ENCODE measurements at regions not wholly inside any gene's neighbourhood (a gene's known extent, or its start where the extent isn't known, plus 50 kb on each side); places are given as distances from the start of the nearest gene placed in this dataset.
A peak's percentile ranks its signal among the peaks of the same experiment; 100 is the strongest.

DNA sequence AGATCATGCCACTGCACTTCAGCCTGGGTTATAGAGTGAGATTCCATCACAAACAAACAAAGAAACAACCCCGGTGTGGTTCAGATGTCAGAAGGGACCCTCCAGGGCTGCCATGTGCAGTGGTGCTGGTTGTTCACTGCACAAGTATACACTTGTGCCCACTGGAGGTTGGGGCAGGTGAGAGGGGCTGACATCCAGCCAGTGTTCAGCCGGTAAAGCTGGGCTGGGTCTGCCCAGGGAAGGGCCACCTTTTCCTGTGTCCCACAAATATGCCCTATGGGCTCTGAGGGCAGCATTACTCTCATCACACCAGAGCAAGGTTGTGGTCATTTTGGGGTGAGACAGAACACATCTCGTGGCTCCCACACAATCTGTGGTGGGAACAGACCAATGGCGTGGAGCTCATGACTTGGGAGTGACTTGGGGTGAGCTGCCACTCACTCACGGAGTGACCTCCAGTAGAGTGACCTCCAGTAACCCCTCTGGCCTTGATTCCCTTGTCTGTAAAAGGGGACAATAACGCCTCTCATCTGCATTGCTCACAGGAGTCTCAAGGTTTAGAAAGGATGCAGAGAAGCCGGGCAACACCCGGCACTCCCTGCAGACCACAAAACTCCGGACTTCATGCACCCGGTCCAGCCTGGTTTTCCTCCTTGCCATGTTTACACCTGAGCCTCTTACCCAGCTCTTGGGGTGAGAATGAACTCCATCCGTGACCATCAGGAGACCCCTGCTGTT lies 69.0 kb upstream of the VRK1 start:
- DNase-seq (ENCODE audit: low read depth, low spot score): no peak

GRCh38 chr14:96729889-96730288 lies 67.3 kb upstream of the VRK1 start:
- DNase-seq (ENCODE audit: low read depth, low spot score): no peak

DNA sequence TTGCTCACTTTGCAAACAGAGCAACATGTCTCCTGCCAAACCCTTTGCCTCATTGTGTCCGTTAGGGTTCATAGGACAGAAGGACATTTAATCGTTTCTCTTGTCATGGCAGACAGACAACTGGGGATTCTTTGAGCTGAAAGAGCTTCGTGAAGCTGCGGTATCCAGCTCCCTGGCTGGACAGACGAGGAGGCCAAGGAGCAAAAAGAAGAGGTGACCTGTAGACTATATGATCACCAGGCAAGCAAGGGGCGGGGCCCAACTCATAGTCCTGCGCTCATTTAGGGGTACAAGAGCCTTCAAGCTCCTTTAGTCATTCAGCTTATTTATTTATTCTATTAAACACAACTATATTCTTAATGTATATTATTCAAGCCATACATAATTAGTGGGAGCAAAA lies 66.8 kb upstream of the VRK1 start:
- DNase-seq (ENCODE audit: low read depth, low spot score): no peak

GRCh38 chr14:96734076-96734622 lies 63.0 kb upstream of the VRK1 start:
- no peak for DNase-seq (ENCODE audit: low read depth, low spot score)

- no peak for DNase-seq (ENCODE audit: low read depth, low spot score)
Observed at GRCh38 chr14:96735526-96735925, 61.7 kb upstream of the VRK1 start.

DNA sequence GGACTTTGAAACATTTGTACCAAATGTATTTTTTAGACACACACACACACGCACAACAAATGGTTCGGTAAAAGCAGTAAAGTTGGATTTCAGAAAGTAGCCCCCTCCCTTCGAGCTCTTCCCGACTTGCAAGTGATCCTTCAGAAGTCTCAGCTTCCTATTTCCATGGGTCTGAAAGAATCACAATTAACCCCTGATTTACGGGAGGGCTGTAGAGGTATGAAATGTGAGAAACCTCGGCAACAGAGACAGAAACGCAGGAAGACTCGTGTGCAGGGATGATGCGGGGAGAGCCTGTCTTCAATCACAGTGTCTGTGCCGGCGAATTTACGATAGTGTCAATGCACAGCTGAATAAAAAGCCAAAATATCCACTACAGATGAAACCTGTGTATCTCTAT lies 60.7 kb upstream of the VRK1 start:
- no peak for DNase-seq (ENCODE audit: low read depth, low spot score)

DNA sequence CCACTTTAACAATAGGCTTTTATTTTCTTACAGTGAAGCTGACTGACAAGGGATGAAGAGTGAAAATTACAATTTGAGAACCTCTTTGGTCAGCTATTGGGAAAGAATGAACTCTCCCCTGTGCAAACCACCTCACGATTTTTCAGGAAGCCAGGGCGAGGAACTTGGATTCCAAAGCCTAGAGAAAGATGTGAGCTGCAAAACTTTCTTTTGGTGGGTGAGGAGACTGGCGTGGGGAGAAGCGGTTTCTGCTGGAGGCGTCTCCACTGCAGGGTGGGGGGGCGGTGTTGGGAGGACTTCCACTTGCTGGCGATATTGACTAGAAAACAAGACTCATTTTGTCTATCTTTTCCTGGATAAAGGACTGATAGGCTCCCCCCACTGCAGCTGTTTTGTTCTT lies 59.3 kb upstream of the VRK1 start:
- DNase-seq (ENCODE audit: low read depth, low spot score): no peak

DNA sequence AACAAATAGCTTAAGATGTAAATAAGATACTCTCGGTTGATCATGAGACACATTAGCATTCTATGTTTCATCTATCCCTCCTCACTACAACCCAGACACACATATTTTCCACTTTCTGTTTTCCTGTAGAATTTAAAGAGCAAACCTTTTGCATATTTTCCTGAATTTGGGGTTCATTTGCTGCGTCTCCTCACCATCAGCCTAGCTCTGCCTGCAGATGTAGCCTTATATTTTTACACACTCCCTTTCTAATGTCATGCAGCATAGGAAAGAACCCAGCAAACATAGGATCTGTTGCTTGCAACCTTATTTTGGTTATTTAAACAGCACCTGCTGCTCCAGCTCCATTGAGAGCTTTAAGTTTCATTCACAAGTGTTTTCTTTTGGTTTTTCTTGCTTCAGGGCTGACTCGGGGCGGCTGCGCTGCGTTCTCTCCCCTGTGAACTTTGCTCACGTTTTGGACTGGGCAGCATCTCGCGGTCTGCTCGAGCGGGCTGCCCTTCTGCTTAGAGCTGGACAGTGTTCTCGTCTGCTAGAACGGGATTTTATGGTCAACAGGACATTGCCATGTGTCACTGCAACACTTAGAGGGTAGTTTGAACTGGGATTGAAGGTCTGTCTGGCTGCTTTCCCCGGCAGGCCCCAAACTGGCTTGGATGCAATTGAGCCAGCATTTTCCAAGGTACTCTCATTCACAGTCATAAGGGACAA lies 57.8 kb upstream of the VRK1 start:
- peak; percentile 69 for DNase-seq (ENCODE audit: low read depth, low spot score)

- DNase-seq (ENCODE audit: low read depth, low spot score): peak; percentile 79
Observed at GRCh38 chr14:96741151-96741977, 55.8 kb upstream of the VRK1 start.

DNA sequence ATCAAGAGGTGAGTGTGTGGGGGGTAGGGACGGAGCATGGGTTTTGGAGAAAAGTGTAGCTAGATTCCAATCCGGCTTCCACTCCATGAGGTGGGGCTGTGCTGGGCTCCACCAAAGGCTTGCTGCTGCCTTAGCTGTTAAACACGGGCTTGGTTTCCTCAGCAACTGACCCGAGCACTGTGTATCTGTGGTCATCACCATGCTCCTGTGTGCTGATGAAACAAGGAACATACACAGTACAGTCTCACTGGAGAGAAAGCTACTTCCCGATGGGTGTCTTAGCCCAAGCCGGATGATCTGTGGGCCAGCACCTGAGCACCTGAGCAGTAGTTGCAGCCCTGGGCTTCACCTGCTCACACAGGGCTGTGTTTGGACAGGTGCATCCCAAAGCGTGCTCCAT lies 52.9 kb upstream of the VRK1 start:
- DNase-seq (ENCODE audit: low read depth, low spot score): no peak

DNA sequence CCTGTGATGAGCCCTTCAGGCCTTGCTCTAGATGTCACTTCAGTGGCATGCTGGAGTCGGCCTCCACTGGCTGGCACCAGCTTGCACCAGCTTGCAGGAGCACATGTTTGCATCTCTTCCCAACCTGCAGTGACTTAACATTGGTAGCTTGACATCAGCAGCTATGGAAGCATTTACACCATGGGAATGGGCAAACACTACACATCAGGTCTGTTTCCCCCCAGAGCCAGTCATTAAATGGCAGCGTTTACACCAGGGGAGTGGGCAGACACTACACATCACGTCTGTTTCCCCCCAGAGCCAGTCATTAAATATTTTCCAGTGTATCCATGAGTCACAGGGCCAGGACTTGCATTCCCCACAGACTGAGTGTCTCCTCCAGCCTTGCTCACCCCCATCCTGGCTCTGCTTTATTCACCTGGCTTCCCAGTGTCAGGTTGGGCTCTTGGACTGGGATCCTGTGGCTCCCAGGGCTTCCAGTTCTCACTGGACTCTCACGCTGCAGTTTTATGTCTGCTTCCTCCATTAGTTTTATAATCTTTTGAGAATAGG lies 51.6 kb upstream of the VRK1 start:
- DNase-seq (ENCODE audit: low read depth, low spot score): no peak

GRCh38 chr14:96746101-96746500 lies 51.1 kb upstream of the VRK1 start:
- no peak for DNase-seq (ENCODE audit: low read depth, low spot score)

DNA sequence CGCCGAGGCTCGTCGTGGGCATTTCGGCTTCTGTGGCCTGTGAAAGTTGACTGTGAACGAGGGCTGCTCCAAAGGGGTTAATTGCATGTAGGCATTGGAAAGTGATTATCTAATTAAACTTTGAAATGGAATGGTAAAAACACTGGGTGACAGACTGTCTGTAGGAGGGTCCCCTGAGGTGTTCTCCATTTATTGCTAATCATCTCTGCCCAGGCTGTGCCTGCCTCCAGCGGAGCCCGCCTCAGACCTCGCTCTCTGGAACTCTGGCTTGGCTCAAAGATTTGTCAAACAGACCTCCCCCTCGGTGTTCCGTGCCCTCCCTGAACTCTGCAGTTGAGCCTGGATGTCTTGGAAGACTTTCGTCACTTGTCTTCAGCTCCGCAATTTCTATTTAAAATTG lies 50.2 kb upstream of the VRK1 start:
- no peak for DNase-seq (ENCODE audit: low read depth, low spot score)
